LNCaP clone FGC (cell line): ENCODE measurements at regions not wholly inside any gene's neighbourhood (a gene's known extent, or its start where the extent isn't known, plus 50 kb on each side); places are given as distances from the start of the nearest gene placed in this dataset.

Source experiments
- DNase-seq: peaks from one replicate; pipeline ENCODE4 v3.0.0-alpha.2; 2011; ENCODE audit warnings: low read depth
- H3K4me3 ChIP-seq: 2 replicates; pipeline ENCODE4 v1.5.1; 2011; ENCODE audit warnings: mild to moderate bottlenecking, low read depth, low read length, control low read depth
- CTCF ChIP-seq: IDR thresholded peaks from 2 replicates; pipeline ENCODE4 v1.5.1; 2012; ENCODE audit warnings: mild to moderate bottlenecking; ENCODE audit not compliant: control insufficient read depth, insufficient read depth; ENCODE audit errors: extremely low read depth

GRCh38 chr1:148357037-148357436 lies 126.1 kb downstream of the PPIAL4G start:
- DNase-seq: no peak
- H3K4me3 ChIP-seq: no peak overlapping the region
- TF ChIP-seq CTCF: no peak

DNA sequence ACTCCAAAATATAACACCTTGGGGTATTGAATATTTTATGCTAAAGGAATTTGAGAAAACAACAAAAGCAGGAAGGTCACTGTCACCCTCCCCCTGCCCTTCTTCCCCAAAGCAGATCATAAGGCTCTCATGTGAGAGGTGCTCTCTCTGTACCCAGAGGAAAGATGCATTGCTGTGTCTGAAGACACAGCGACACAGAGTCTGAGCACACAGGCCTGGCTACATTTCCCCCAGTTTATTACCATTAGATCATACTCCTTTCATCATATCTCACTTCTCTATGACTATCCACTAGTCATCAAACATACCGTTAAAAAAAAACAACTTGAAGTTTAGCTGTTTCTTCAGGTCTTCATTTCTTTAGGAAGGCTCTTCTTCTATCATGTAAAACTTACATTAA lies 127.1 kb downstream of the PPIAL4G start:
- TF ChIP-seq CTCF: no peak
- DNase-seq: no peak
- no peak overlapping the region for H3K4me3 ChIP-seq

DNA sequence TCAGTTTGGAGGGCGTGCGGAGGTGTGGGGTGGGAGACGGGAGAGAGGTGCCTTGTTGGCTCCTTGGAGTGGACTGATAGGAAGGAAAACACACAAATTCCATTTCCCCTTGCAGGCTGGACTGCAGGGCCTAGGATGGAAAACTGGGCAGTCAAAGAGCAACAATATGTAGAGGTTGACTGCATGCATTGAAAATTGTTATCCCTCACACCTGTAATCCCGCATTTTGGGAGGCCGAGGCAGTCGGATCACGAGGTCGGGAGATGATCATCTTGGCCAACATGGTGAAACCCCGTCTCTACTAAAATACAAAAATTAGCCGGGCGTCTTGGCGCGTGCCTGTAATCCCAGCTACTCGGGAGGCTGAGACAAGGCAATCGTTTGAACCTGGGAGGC lies 128.2 kb downstream of the PPIAL4G start:
- no peak for DNase-seq
- no peak for TF ChIP-seq CTCF
- no peak overlapping the region for H3K4me3 ChIP-seq

GRCh38 chr1:148354284-148354912 lies 128.7 kb downstream of the PPIAL4G start:
- TF ChIP-seq CTCF: no peak
- no peak for DNase-seq
- no peak overlapping the region for H3K4me3 ChIP-seq

DNA sequence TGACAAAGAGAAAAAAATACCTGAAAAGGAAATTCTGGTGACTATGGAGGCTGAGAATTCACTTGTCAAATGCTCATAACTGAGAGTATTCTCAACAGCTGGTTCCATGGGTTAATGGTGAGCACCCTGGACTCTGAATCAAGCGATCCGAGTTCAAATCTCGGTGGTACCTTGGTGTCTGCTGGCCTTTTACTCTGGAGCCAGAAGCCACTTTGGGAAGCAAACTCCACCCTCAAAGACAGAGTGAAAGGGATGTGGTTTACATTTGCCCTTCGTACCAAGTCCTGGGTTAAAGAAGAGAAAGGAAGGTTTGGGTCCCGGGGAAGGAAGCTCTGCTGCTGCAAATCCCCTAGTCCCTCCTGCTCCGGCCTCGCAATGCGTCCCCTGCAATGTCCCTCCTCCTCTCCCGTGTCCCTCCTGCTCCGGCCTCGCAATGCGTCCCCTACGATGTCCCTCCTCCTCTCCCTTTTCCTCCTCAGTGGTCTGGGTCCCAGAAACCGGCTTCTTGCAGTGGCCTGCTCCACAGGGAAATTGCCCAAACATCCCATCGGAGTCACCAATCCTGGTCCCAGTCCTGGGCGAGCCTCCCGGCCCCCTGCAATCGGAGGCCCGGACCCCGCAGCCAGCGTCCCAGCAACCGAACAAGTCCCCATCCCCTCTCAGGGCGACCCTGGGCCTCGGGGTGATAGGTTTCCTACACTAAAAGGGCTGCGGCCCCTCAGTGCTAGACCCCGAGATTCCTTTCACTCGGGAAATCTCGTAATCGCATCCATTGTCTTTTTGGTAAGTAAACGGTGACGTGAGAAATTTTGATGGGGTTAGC lies 129.4 kb downstream of the PPIAL4G start:
- H3K4me3 ChIP-seq: no peak overlapping the region
- TF ChIP-seq CTCF: no peak
- peak; percentile 31 for DNase-seq

- H3K4me3 ChIP-seq: no peak overlapping the region
- no peak for DNase-seq
- no peak for TF ChIP-seq CTCF
Observed at GRCh38 chr1:148352470-148353053, 130.5 kb downstream of the PPIAL4G start.

- no peak overlapping the region for H3K4me3 ChIP-seq
- DNase-seq: no peak
- TF ChIP-seq CTCF: no peak
Observed at GRCh38 chr1:148347781-148348180, 135.3 kb downstream of the PPIAL4G start.
